Liver (tissue), 8 donors: ENCODE measurements at regions not wholly inside any gene's neighbourhood (a gene's known extent, or its start where the extent isn't known, plus 50 kb on each side); places are given as distances from the start of the nearest gene placed in this dataset.
"Not testable (repeated sequence)": the region's sequence is repeated elsewhere in the genome, so short reads cannot be mapped to it uniquely, and the experiment has no call there.

Source experiments
- DNase-seq: peaks from one replicate; pipeline ENCODE4 v3.0.0-alpha.2; 2017; ENCODE audit warnings: low spot score
- H3K27ac ChIP-seq, 2 donors: one replicate each; pipeline ENCODE4 v1.7.0; 2013; ENCODE audit warnings: inconsistent platforms in 2 of 2, low read length in 2 of 2, control low read depth in 1 of 2, low read depth in 1 of 2, mild to moderate bottlenecking in 1 of 2
- H3K27me3 ChIP-seq, 4 donors: one replicate each; pipeline versions ENCODE4 v1.6.1 to v1.7.0; 2013; ENCODE audit warnings: low read length in 3 of 4, inconsistent platforms in 1 of 4, mild to moderate bottlenecking in 1 of 4, moderate library complexity in 1 of 4; ENCODE audit not compliant: control insufficient read depth in 4 of 4, insufficient read depth in 4 of 4
- H3K36me3 ChIP-seq, 4 donors: one replicate each; pipeline versions ENCODE4 v1.6.1 to v1.7.0; 2013; ENCODE audit warnings: low read length in 3 of 4, mild to moderate bottlenecking in 3 of 4, low read depth in 1 of 4, moderate library complexity in 1 of 4; ENCODE audit not compliant: control insufficient read depth in 4 of 4, insufficient read depth in 3 of 4
- H3K4me1 ChIP-seq, 4 donors: one replicate each; pipeline versions ENCODE4 v1.6.1 to v1.7.0; 2013; ENCODE audit warnings: low read length in 3 of 4, mild to moderate bottlenecking in 3 of 4, moderate library complexity in 1 of 4; ENCODE audit not compliant: control insufficient read depth in 4 of 4, insufficient read depth in 4 of 4
- H3K4me3 ChIP-seq, 3 donors: one replicate each; pipeline versions ENCODE4 v1.6.1 to v1.7.0; 2013; ENCODE audit warnings: low read length in 3 of 3, control low read depth in 1 of 3, low read depth in 1 of 3, mild to moderate bottlenecking in 1 of 3
- H3K9ac ChIP-seq, 2 donors: one replicate each; pipeline ENCODE4 v1.7.0; 2013; ENCODE audit warnings: low read length in 2 of 2, mild to moderate bottlenecking in 2 of 2, moderate library complexity in 2 of 2, control low read depth in 1 of 2, low read depth in 1 of 2
- H3K9me3 ChIP-seq, 4 donors: one replicate each; pipeline versions ENCODE4 v1.6.1 to v1.7.0; 2013; ENCODE audit warnings: low read length in 3 of 4; ENCODE audit not compliant: control insufficient read depth in 4 of 4
- EGR1 ChIP-seq, 2 donors: IDR thresholded peaks; 2 replicates each; pipeline ENCODE4 v1.6.1; 2016 to 2018; ENCODE audit warnings: antibody characterized with exemption in 2 of 2, low read depth in 2 of 2
- FOXA1 ChIP-seq: IDR thresholded peaks from 2 replicates; pipeline ENCODE4 v1.6.1; 2016; ENCODE audit warnings: antibody characterized with exemption
- FOXA2 ChIP-seq: IDR thresholded peaks from 2 replicates; pipeline ENCODE4 v1.6.1; 2016; ENCODE audit warnings: antibody characterized with exemption
- GABPA ChIP-seq, 2 donors: IDR thresholded peaks in 1 of 2; conservative IDR thresholded peaks in 1 of 2; 2 replicates each; pipeline ENCODE4 v1.6.1; 2016; ENCODE audit warnings: antibody characterized with exemption in 2 of 2, mild to moderate bottlenecking in 1 of 2, moderate library complexity in 1 of 2
- HNF4A ChIP-seq, 2 donors: conservative IDR thresholded peaks; 2 replicates each; pipeline ENCODE4 v1.6.1; 2016; ENCODE audit warnings: antibody characterized with exemption in 2 of 2, mild to moderate bottlenecking in 2 of 2
- HNF4G ChIP-seq: IDR thresholded peaks from 2 replicates; pipeline ENCODE4 v1.6.1; 2016; ENCODE audit warnings: antibody characterized with exemption
- JUND ChIP-seq, 2 donors: IDR thresholded peaks; 2 replicates each; pipeline ENCODE4 v1.6.1; 2016; ENCODE audit warnings: antibody characterized with exemption in 2 of 2
- NR2F2 ChIP-seq: IDR thresholded peaks from 2 replicates; pipeline ENCODE4 v1.6.1; 2016; ENCODE audit warnings: antibody characterized with exemption
- RAD21 ChIP-seq, 2 donors: IDR thresholded peaks; 2 replicates each; pipeline ENCODE4 v1.6.1; 2016; ENCODE audit warnings: antibody characterized with exemption in 2 of 2, mild to moderate bottlenecking in 2 of 2
- RXRA ChIP-seq, 2 donors: IDR thresholded peaks; 2 replicates each; pipeline ENCODE4 v1.6.1; 2017 to 2018; ENCODE audit warnings: antibody characterized with exemption in 2 of 2, mild to moderate bottlenecking in 1 of 2
- SP1 ChIP-seq: IDR thresholded peaks from 2 replicates; pipeline ENCODE4 v1.6.1; 2018; ENCODE audit warnings: antibody characterized with exemption, mild to moderate bottlenecking
- YY1 ChIP-seq: IDR thresholded peaks from 2 replicates; pipeline ENCODE4 v1.6.1; 2016; ENCODE audit warnings: antibody characterized with exemption, mild to moderate bottlenecking
- WGBS: extraction: QIAGEN DNeasy Blood & Tissue Kit; methylation state at CpG from one replicate; pipeline ENCODE4 v1.1.7; 2013; 5-methylcytosine and 5-hydroxymethylcytosine counted together
- TF ChIP-seq, protein P1 (sequence below): fragments of 150-350 bp; IDR thresholded peaks from 2 replicates; pipeline ENCODE4 v1.5.1; 2017; ENCODE audit warnings: improper control_type of control experiment, low read depth, low read length; ENCODE audit not compliant: missing input control
- TF ChIP-seq, protein P2 (sequence below): IDR thresholded peaks from 2 replicates; pipeline ENCODE4 v1.6.1; 2016; ENCODE audit warnings: antibody characterized with exemption
- donor health status: healthy.
- donor health status: healthy.
- donor health status: healthy.
- donor health status: healthy.
- donor health status: healthy.

DNA sequence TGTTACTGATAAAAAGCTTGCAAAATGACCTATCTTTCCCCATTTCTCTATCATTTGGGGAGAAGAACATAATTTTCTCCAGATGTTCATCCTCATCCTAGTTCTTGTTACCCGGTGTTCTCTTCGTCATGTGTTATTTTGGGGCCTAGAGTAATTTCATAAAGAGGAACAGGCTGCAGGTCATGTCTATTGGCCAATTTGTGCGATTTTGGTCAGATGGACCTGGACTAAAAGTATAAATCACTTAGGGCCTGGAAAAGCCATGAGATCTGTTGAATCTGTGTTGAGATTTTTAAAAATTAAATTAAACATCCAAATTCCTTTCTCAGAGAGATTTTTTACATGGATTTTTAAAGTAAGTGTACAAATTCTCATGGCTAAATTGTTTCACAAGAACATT is 241.3 kb upstream of the PLXNA2 start:
- H3K36me3 ChIP-seq = no peaks in the 10 kb centered on the region
- no peaks in the 10 kb centered on the region for H3K9me3 ChIP-seq
- TF ChIP-seq NR2F2 = no peak
- TF ChIP-seq SP1 = no peak
- TF ChIP-seq RXRA (IDR thresholded peaks at IDR 0.05) = no peak
- no peak for TF ChIP-seq HNF4A (conservative IDR thresholded peaks at IDR 0.05)
- no peak for TF ChIP-seq FOXA1
- no peak for TF ChIP-seq YY1
- TF ChIP-seq, protein P1, sequence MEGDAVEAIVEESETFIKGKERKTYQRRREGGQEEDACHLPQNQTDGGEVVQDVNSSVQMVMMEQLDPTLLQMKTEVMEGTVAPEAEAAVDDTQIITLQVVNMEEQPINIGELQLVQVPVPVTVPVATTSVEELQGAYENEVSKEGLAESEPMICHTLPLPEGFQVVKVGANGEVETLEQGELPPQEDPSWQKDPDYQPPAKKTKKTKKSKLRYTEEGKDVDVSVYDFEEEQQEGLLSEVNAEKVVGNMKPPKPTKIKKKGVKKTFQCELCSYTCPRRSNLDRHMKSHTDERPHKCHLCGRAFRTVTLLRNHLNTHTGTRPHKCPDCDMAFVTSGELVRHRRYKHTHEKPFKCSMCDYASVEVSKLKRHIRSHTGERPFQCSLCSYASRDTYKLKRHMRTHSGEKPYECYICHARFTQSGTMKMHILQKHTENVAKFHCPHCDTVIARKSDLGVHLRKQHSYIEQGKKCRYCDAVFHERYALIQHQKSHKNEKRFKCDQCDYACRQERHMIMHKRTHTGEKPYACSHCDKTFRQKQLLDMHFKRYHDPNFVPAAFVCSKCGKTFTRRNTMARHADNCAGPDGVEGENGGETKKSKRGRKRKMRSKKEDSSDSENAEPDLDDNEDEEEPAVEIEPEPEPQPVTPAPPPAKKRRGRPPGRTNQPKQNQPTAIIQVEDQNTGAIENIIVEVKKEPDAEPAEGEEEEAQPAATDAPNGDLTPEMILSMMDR = no peak
- no peak for DNase-seq
- WGBS = 93% methylated on average over 3 of the region's 3 CpGs
- no peak overlapping the region for H3K4me3 ChIP-seq
- no peaks in the 10 kb centered on the region for H3K4me1 ChIP-seq
- no peak overlapping the region for H3K27ac ChIP-seq
- H3K9ac ChIP-seq = no peak overlapping the region
- H3K27me3 ChIP-seq = no peaks in the 10 kb centered on the region

DNA sequence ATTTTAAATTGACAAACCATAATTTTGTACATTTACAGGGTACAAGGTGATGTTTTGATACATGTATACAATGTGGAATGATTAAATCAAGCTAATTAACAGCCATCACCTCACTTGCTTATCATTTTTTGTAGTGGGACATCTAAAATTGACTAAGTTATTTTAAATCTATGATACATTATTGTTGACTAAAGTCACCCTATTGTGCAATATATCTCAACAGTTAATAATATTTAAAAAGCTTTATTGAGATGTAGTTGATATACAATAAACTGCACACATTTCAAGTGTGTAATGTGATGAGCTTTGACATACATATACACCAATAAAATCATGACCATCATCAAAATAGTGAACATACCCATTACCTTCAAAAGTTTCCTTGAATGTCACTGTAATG is 242.5 kb upstream of the PLXNA2 start:
- no peak for DNase-seq
- no peaks in the 10 kb centered on the region for H3K4me1 ChIP-seq
- no peaks in the 10 kb centered on the region for H3K9me3 ChIP-seq
- H3K27me3 ChIP-seq = no peaks in the 10 kb centered on the region
- no peaks in the 10 kb centered on the region for H3K36me3 ChIP-seq
- TF ChIP-seq HNF4G = no peak
- H3K27ac ChIP-seq = no peak overlapping the region
- H3K9ac ChIP-seq = no peak overlapping the region
- no peak overlapping the region for H3K4me3 ChIP-seq

DNA sequence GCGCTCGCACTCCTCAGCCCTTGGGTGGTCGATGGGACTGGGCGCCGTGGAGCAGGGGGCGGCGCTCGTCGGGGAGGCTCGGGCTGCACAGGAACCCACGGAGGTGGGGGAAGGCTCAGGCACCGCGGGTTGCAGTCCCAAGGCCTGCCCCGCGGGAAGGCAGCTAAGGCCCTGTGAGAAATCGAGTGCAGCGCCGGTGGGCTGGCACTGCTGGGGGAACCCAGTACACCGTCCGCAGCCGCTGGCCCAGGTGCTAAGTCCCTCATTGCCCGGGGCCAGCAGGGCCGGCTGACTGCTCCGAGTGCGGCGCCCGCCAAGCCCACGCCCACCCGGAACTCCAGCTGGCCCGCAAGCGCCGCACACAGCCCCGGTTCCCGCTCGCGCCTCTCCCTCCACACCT is 244.2 kb upstream of the PLXNA2 start:
- not testable (repeated sequence) for DNase-seq
- WGBS = 98% methylated on average over 31 of the region's 36 CpGs

DNA sequence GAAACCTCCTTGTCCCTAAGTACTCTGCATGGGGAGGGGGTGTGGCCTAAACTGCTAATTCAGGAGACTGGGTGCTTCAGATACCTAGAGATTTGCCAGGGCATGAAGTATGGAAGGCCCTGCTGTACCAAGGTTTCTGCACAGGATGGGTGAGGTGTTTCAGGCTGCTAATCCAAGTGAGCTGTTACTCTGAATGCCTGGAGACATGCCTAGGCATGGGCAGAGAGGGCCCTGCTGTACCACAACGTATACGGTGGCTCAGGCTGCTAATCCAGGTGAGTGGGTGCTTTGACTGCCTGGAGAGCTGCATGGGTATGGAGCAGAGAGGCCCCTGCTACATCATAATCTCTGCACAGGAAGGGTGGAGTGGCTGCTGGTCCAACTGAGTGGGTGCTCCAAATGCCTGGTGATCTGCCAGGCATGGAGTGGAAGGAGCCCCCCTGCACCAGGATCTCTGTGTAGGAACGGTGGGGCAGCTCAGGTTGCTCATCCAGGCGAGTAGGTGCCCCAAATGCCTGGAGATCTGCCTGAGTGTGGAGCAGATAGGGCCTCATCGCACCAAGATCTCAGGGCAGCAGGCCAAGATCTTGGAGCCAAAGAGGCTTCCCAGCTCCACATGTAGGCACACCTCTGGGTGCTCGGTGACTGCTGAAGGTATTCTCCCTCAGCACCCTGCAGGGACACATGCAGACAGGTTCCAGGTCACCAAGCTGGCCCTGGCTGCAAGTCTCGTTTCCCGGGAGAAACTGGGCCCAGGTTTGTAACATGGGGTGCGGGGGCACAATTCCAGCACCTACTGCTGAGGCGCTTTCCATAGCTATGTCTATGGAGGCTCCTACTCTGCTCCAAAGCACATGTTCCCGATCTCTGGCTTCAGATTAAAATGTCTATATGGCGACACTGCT is 252.5 kb upstream of the PLXNA2 start:
- H3K4me1 ChIP-seq = peaks cover 0 to 12% (median 0%) of the 10 kb centered on the region in 4 donors
- H3K9ac ChIP-seq = no peak overlapping the region
- H3K4me3 ChIP-seq = no peak overlapping the region
- H3K9me3 ChIP-seq = no peaks in the 10 kb centered on the region
- TF ChIP-seq JUND (IDR thresholded peaks at IDR 0.05) (no peak), GABPA (IDR thresholded peaks at IDR 0.05 in 1 of 2, conservative IDR thresholded peaks at IDR 0.05 in 1 of 2) (no peak), FOXA2 (no peak), HNF4A (conservative IDR thresholded peaks at IDR 0.05) (no peak), RAD21 (IDR thresholded peaks at IDR 0.05) (no peak), RXRA (IDR thresholded peaks at IDR 0.05) (no peak), FOXA1 (no peak), SP1 (no peak), HNF4G (no peak), EGR1 (IDR thresholded peaks at IDR 0.05; ENCODE audit: low read depth in 2 of 2) (no peak)
- TF ChIP-seq, protein P2, sequence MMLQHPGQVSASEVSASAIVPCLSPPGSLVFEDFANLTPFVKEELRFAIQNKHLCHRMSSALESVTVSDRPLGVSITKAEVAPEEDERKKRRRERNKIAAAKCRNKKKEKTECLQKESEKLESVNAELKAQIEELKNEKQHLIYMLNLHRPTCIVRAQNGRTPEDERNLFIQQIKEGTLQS = no peak
- TF ChIP-seq, protein P1 = no peak
- DNase-seq = no peak
- H3K27ac ChIP-seq = no peak overlapping the region
- H3K27me3 ChIP-seq = no peaks in the 10 kb centered on the region
- no peaks in the 10 kb centered on the region for H3K36me3 ChIP-seq
- WGBS = 93% methylated on average over 12 of the region's 12 CpGs

More for the DNA sequence above, 244.2 kb upstream of the PLXNA2 start:
- not testable (repeated sequence) for H3K4me1 ChIP-seq, H3K27me3 ChIP-seq, H3K4me3 ChIP-seq, H3K9ac ChIP-seq, H3K36me3 ChIP-seq, H3K27ac ChIP-seq, H3K9me3 ChIP-seq
